B cell (primary cell): ENCODE measurements at regions not wholly inside any gene's neighbourhood (a gene's known extent, or its start where the extent isn't known, plus 50 kb on each side); places are given as distances from the start of the nearest gene placed in this dataset.

Experiments
- ATAC-seq: fragments of 200-7000 bp; cut with Tn5 transposase; one replicate; pipeline ENCODE4 v1.10.0; 2021; ENCODE audit warnings: low read depth, mild to moderate bottlenecking, moderate number of reproducible peaks, moderate library complexity
- CTCF ChIA-PET: fragments of 350-600 bp; sonication (Branson Sonifier 250); formaldehyde crosslinking; loops from one replicate; lab custom pipeline; 2021; ENCODE audit warnings: antibody characterized with exemption, inconsistent platforms; lab: Charles Lee
- POLR2A ChIA-PET: fragments of 350-600 bp; sonication (Branson Sonifier 250); formaldehyde crosslinking; loops from one replicate; lab custom pipeline; 2021; ENCODE audit warnings: antibody characterized with exemption; lab: Charles Lee
- DNase-seq: peaks from one replicate; pipeline ENCODE4 v3.0.0; 2013
- H2AFZ ChIP-seq: 2 replicates; pipeline ENCODE4 v1.6.1; 2012; ENCODE audit warnings: mild to moderate bottlenecking, low read depth, low read length; ENCODE audit not compliant: insufficient read depth, poor library complexity, severe bottlenecking
- H3K27ac ChIP-seq, 2 donors: 1 replicate in 1 of 2; 2 replicates in 1 of 2; pipeline ENCODE4 v1.5.1; 2012 to 2013; ENCODE audit warnings: low read length in 2 of 2, mild to moderate bottlenecking in 2 of 2, moderate library complexity in 1 of 2
- H3K27me3 ChIP-seq, 4 experiments: fragments of 200-600 bp in 1 of 4; sonication (generic) in 1 of 4; replicated peaks in 1 of 4; 1 replicate in 2 of 4; 2 replicates in 2 of 4; pipeline versions ENCODE4 v1.6.1 to v1.7.0; 2013 to 2016; ENCODE audit warnings: low read length in 3 of 4, mild to moderate bottlenecking in 2 of 4, mixed read lengths in 1 of 4, moderate library complexity in 1 of 4; ENCODE audit not compliant: insufficient read depth in 4 of 4, control insufficient read depth in 3 of 4; ENCODE audit errors: control extremely low read depth in 1 of 4
- H3K36me3 ChIP-seq, 2 experiments: replicated peaks in 1 of 2; 1 replicate in 1 of 2; 2 replicates in 1 of 2; pipeline versions ENCODE4 v1.6.1 to v1.7.1; 2013; ENCODE audit warnings: low read length in 1 of 2; ENCODE audit not compliant: insufficient read depth in 2 of 2, control insufficient read depth in 1 of 2; ENCODE audit errors: control extremely low read depth in 1 of 2, extremely low read depth in 1 of 2
- H3K4me1 ChIP-seq, 2 donors: fragments of 200-600 bp in 1 of 2; sonication (generic) in 1 of 2; 1 replicate in 1 of 2; 2 replicates in 1 of 2; pipeline versions ENCODE4 v1.5.1 to v1.6.1; 2013 to 2017; ENCODE audit warnings: low read length in 2 of 2; ENCODE audit not compliant: control insufficient read depth in 2 of 2, insufficient read depth in 2 of 2
- H3K4me2 ChIP-seq: replicated peaks from 2 replicates; pipeline ENCODE3; 2012; ENCODE audit warnings: mild to moderate bottlenecking, low read depth, low read length; ENCODE audit not compliant: poor library complexity, severe bottlenecking
- H3K4me3 ChIP-seq, 5 experiments: fragments of 200-600 bp in 1 of 5; sonication (generic) in 1 of 5; 1 replicate in 3 of 5; 2 replicates in 2 of 5; pipeline versions ENCODE4 v1.5.1 to v1.7.0; 2011 to 2016; ENCODE audit warnings: low read length in 4 of 5, mild to moderate bottlenecking in 4 of 5, low read depth in 2 of 5, control low read depth in 1 of 5, moderate library complexity in 1 of 5; ENCODE audit not compliant: insufficient read depth in 1 of 5; ENCODE audit errors: control extremely low read depth in 1 of 5, extremely low read depth in 1 of 5
- H3K79me2 ChIP-seq: fragments of 200-600 bp; sonication (generic); one replicate; pipeline ENCODE4 v1.6.0; 2016; ENCODE audit warnings: low read length; ENCODE audit not compliant: control insufficient read depth, insufficient read depth
- H3K9ac ChIP-seq: fragments of 200-600 bp; sonication (generic); 2 replicates; pipeline ENCODE4 v1.6.1; 2017; ENCODE audit warnings: mild to moderate bottlenecking, low read length, moderate library complexity
- H3K9me3 ChIP-seq, 3 donors: one replicate each; pipeline versions ENCODE4 v1.6.1 to v1.7.1; 2013; ENCODE audit warnings: low read length in 2 of 3; ENCODE audit not compliant: control insufficient read depth in 2 of 3, insufficient read depth in 1 of 3; ENCODE audit errors: control extremely low read depth in 1 of 3
- H4K20me1 ChIP-seq: 2 replicates; pipeline ENCODE4 v1.6.0; 2012; ENCODE audit warnings: mild to moderate bottlenecking, low read length; ENCODE audit not compliant: insufficient read depth, control insufficient read depth, poor library complexity, severe bottlenecking
- H3K27ac Mint-ChIP-seq: one replicate; pipeline ENCODE4 v1.8.0; 2021; ENCODE audit warnings: mixed read lengths
- H3K27me3 Mint-ChIP-seq: one replicate; pipeline ENCODE4 v1.8.0; 2021; ENCODE audit warnings: mixed read lengths
- H3K4me1 Mint-ChIP-seq: one replicate; pipeline ENCODE4 v1.8.0; 2021; ENCODE audit warnings: mixed read lengths
- H3K4me3 Mint-ChIP-seq: one replicate; pipeline ENCODE4 v1.8.0; 2021; ENCODE audit warnings: mixed read lengths
- H3K9me3 Mint-ChIP-seq: one replicate; pipeline ENCODE4 v1.8.0; 2022; ENCODE audit warnings: mixed read lengths; ENCODE audit not compliant: insufficient read depth
- EZH2 ChIP-seq: IDR thresholded peaks from 2 replicates; pipeline ENCODE4 v1.6.1; 2012; ENCODE audit warnings: borderline replicate concordance, low read depth, mild to moderate bottlenecking, moderate library complexity, low read length; ENCODE audit not compliant: insufficient read depth, poor library complexity, severe bottlenecking
- WGBS: methylation state at CpG from one replicate; pipeline ENCODE4 v1.1.5; 2013; ENCODE audit warnings: missing lambda C conversion rate; ENCODE audit not compliant: insufficient coverage; 5-methylcytosine and 5-hydroxymethylcytosine counted together
- intact Hi-C: fragments of 100-400 bp; cut with micrococcal nuclease; formaldehyde crosslinking; loops from one replicate; pipeline ENCODE4 v1.10.0; 2022
- TF ChIP-seq, protein P1 (sequence below): fragments of 200-600 bp; IDR thresholded peaks from one replicate; pipeline ENCODE4 v1.8.0; 2022; ENCODE audit warnings: antibody characterized with exemption, mild to moderate bottlenecking

DNA sequence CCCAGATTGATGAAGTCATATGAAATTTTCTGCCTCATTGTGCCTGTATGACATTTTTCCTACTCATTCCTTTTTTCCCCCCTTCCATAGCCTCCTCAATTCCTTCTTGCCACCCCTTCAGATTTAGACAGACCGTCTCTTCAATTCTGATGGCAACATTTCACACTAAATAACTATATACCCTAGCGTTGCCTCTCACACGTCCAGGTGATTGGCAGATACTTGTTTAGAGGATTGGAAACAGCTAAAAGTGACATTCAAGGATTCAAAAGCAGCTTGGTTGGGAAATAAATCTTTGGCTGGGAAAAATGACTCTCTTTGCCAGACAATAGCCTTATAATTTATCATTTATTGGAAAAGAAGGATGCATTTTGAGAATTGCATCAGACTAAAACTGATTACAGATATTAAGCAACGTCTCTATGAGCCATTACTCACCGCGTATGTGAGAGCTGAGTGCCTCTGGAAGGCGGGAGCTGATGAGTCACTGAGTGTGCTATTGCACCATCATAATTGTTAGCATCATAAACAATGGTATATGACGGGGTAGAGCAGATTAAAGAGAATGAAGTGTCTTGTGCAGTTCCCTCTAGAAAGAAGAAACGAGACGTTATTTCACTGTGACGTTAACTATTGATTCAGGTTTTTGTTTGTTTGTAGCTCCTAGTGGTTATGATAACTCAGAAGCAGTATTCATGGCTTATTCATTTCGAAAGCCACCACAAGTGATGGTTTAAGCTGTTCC lies 61.1 kb upstream of the FAM216B start:
- no peak for ATAC-seq
- H3K27me3 ChIP-seq: no peaks in the 10 kb centered on the region

DNA sequence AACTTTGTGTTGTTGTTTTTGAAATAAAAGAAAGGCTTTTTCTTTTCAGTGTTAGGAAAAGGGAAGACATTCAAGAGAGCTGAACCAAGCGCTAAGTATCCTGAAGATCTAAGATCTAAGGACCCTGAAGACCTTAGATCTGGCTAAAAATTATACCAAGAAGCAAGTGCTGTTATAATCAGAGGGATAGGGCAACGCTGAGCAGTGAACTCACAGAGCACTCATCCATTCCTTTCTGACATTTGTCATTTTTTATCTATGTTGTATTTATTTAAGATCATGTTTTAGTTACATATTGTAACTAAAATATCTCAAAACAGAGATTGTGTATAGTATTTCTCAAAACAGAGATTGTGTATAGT lies 60.5 kb upstream of the FAM216B start:
- Histone ChIP-seq H3K27ac (no peak overlapping the region), H3K4me2 (no peak overlapping the region), H2AFZ (no peak overlapping the region), H3K9me3 (no peaks in the 10 kb centered on the region), H3K27me3 (no peaks in the 10 kb centered on the region), H3K4me1 (no peaks in the 10 kb centered on the region), H3K36me3 (no peaks in the 10 kb centered on the region), H4K20me1 (no peaks in the 10 kb centered on the region), H3K9ac (no peak overlapping the region), H3K4me3 (no peak overlapping the region), H3K79me2 (no peaks in the 10 kb centered on the region)
- Mint-ChIP-seq H3K27ac (no peak overlapping the region), H3K4me1 (no peaks in the 10 kb centered on the region), H3K4me3 (no peak overlapping the region), H3K9me3 (no peaks in the 10 kb centered on the region), H3K27me3 (peaks cover 32% of the 10 kb centered on the region)
- ATAC-seq (no peak), DNase-seq (no peak)
- intact Hi-C loops: no loop called here
- TF ChIP-seq EZH2: no peak
- TF ChIP-seq, protein P1, sequence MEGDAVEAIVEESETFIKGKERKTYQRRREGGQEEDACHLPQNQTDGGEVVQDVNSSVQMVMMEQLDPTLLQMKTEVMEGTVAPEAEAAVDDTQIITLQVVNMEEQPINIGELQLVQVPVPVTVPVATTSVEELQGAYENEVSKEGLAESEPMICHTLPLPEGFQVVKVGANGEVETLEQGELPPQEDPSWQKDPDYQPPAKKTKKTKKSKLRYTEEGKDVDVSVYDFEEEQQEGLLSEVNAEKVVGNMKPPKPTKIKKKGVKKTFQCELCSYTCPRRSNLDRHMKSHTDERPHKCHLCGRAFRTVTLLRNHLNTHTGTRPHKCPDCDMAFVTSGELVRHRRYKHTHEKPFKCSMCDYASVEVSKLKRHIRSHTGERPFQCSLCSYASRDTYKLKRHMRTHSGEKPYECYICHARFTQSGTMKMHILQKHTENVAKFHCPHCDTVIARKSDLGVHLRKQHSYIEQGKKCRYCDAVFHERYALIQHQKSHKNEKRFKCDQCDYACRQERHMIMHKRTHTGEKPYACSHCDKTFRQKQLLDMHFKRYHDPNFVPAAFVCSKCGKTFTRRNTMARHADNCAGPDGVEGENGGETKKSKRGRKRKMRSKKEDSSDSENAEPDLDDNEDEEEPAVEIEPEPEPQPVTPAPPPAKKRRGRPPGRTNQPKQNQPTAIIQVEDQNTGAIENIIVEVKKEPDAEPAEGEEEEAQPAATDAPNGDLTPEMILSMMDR: no peak
- no CpG with 5 or more reads among the region's 2 CpGs for WGBS
- POLR2A ChIA-PET: no interaction called here
- CTCF ChIA-PET: no interaction called here

More for the DNA sequence above, 61.1 kb upstream of the FAM216B start:
- no peak overlapping the region for H3K9ac ChIP-seq
- TF ChIP-seq EZH2: no peak
- TF ChIP-seq, protein P1: no peak
- no peaks in the 10 kb centered on the region for H3K4me1 Mint-ChIP-seq
- no peaks in the 10 kb centered on the region for H3K9me3 Mint-ChIP-seq
- H3K4me3 Mint-ChIP-seq: no peak overlapping the region
- no peaks in the 10 kb centered on the region for H4K20me1 ChIP-seq
- H3K27ac ChIP-seq: no peak overlapping the region
- H3K79me2 ChIP-seq: no peaks in the 10 kb centered on the region
- WGBS: 90% methylated on average over 2 of the region's 12 CpGs
- no peak overlapping the region for H3K4me2 ChIP-seq
- no peak for DNase-seq
- H3K4me1 ChIP-seq: no peaks in the 10 kb centered on the region
- H3K27ac Mint-ChIP-seq: no peak overlapping the region
- CTCF ChIA-PET: no interaction called here
- H3K36me3 ChIP-seq: no peaks in the 10 kb centered on the region
- H3K9me3 ChIP-seq: no peaks in the 10 kb centered on the region
- intact Hi-C loops: no loop called here
- H2AFZ ChIP-seq: no peak overlapping the region
- peaks cover 32% of the 10 kb centered on the region for H3K27me3 Mint-ChIP-seq
- POLR2A ChIA-PET: no interaction called here
- H3K4me3 ChIP-seq: no peak overlapping the region
